LNCAP (cell line): ENCODE measurements at regions not wholly inside any gene's neighbourhood (a gene's known extent, or its start where the extent isn't known, plus 50 kb on each side); places are given as distances from the start of the nearest gene placed in this dataset.

Source experiments
- TF ChIP-seq, protein P1 (sequence below): fragments of 450-650 bp; IDR thresholded peaks from 2 replicates; pipeline ENCODE4 v1.5.1; 2017; ENCODE audit warnings: mild to moderate bottlenecking

DNA sequence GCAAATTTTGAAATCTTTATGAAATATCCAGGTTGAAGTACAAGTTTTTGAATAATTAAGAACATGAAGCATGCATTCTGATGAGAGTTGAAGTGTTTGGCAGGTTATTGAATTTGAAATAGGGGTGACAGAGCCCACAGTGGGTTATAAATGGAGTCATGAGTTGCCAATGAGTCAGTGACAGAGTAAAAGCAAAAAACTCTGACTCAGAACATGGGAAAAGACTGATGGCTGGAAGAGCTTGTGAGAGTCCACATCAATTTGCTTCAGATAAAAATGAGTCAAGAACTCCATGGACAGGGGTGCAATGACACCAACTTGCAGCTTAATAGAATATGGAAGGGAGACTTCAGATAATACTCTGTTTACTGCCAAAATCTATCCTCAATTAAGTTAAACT lies 105.3 kb downstream of the SLC6A15 start:
- TF ChIP-seq, protein P1, sequence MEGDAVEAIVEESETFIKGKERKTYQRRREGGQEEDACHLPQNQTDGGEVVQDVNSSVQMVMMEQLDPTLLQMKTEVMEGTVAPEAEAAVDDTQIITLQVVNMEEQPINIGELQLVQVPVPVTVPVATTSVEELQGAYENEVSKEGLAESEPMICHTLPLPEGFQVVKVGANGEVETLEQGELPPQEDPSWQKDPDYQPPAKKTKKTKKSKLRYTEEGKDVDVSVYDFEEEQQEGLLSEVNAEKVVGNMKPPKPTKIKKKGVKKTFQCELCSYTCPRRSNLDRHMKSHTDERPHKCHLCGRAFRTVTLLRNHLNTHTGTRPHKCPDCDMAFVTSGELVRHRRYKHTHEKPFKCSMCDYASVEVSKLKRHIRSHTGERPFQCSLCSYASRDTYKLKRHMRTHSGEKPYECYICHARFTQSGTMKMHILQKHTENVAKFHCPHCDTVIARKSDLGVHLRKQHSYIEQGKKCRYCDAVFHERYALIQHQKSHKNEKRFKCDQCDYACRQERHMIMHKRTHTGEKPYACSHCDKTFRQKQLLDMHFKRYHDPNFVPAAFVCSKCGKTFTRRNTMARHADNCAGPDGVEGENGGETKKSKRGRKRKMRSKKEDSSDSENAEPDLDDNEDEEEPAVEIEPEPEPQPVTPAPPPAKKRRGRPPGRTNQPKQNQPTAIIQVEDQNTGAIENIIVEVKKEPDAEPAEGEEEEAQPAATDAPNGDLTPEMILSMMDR = no peak

DNA sequence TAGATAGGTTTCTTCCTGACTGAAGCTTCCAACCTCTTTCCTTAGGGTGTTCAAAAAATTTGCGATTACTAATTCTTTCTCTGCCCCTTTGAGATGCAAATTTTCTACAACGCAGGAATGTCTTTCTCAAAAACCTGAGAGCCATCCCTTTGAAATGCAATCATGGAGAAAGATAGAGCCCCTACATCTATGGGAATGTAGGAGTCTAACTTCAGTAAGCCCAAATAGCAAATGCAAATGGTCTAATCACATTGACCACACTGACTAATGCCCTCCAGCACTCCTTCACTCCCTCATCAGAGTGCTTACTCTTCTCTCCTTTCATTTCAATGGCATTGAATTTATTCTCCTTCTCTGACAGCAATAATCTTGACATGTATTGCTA lies 107.1 kb downstream of the SLC6A15 start:
- TF ChIP-seq, protein P1 = no peak

DNA sequence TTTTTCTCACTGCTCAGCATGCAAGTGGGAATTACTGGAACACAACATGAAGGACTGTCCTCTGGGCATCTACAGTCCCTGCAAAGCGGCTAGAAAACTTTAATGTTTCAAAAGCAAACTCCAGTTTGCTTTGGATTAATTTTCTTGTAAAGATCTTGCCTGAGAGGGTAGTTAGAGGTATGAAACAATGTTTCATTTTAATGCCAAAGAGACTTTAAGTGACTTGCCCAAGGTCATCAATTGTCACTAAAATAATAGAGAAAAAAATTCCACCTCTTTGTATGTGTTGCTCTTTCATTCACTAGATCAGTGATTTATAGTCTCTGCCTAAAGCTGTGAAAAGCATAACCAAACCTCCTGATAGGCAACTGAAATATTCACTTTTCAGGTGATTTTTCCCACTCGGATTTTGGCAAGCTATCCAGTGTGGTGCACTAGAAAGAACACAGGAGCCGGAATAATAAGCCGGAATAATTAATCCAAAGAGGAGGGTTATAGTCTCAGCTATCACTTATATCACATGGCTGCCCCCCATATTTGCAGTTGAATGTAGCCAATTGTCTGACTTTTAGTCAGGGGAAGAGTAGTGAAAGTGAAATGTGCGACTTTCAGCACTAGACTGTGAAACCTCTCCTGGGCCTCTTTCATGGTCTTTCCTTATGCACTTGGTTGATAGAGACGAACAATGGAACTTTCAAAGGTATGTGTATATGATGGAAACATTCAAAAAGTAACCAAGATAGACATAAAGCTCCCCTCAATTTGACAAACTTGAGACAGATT lies 107.7 kb downstream of the SLC6A15 start:
- TF ChIP-seq, protein P1 = no peak

DNA sequence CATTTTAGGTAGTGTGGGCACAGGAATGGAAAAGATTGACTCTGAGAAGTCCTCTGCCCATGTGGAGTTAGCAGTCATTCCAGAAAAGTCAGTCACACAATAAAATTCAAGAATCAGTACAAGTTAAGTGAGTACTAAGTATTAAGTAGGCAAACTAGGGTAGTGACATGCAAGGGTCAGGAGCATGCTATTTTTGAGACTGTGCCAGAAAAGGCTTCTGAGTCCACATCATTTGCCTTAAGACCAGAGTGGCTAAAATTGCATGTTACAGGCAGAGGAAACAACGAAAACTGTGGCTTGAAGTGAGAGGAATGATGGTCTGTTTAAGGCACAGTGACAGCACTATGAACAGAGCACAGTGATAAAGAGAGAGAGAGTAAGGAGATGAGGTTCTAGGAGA lies 108.9 kb downstream of the SLC6A15 start:
- TF ChIP-seq, protein P1 = no peak

DNA sequence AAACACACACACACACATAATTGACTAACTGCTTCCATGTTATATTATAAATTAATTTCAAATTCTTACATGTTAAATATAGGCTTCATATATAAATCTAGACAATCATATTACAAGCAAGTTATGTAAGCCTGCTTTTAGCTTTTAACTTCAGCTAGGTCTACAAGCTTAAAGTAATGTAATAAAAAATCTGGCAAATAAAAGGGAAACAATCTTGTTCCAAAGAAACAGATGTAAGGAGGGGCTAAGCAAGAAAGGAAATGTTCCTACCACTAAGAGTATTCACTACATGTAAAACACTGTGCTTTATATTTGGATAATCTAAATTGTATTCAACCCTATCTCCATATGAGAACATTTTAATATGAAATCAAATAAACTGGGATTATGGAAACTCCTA lies 110.4 kb downstream of the SLC6A15 start:
- TF ChIP-seq, protein P1 = no peak

DNA sequence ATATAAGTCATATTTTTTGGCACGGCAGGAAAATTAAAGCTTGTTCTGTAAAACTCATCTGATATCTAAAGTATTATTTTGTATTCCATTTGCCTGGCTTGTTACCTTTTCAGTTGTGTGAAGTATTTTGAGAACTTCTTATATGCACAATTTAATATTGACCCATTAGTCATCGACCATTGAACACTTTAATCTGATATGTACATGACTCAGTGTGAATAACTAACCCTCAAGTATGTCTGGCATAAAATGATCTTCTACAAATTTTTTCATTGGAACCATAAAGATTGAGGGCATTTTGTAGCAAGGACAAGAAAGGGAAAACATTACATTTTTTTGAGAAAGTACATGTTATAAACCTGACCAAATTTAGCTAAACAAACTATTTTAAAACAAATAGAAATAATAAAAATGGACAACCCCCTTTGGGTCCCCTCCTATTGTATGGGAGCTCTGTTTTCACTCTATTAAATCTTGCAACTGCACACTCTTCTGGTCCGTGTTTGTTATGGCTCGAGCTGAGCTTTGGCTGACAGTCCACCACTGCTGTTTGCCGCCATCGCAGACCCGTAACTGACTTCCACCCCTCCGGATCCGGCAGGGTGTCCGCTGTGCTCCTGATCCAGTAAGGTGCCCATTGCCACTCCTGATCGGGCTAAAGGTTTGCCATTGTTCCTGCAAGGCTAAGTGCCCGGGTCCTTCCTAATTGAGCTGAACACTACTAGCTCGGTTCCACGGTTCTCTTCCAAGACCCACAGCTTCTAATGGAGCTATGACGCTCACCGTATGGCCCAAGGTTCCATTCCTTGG lies 118.8 kb downstream of the SLC6A15 start:
- TF ChIP-seq, protein P1 = no peak

DNA sequence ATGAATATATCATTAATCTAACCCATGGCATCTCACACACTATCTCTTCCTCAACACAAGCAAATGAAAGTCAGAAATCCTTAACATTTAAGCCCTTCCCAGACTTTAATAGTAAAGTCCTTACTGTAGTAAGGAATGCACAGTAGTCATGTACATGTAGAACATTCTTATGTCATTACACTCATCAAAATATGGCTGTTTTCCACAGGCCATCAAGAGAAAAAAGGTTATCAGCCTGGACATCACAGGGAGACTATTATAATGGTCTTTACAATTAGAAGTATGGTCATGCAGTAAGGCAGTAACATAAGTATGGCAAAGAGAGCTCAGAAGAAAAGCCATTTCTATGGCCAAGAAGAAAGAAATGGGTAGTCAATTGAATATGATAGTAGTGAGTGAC lies 121.2 kb downstream of the SLC6A15 start:
- TF ChIP-seq, protein P1 = no peak
